ENCODE measurements at regions not wholly inside any gene's neighbourhood (a gene's known extent, or its start where the extent isn't known, plus 50 kb on each side); places are given as distances from the start of the nearest gene placed in this dataset.
"Not testable (repeated sequence)": the region's sequence is repeated elsewhere in the genome, so short reads cannot be mapped to it uniquely, and the experiment has no call there.

GRCh38 chr12:65741656-65742017 is 82.6 kb upstream of the HMGA2 start:
- no peak overlapping the region for H3K4me3 ChIP-seq (ENCODE audit: low read length)
- DNase-seq (ENCODE audit: low read depth, low spot score): no peak

GRCh38 chr12:65742018-65743010 is 82.0 kb upstream of the HMGA2 start:
- DNase-seq (ENCODE audit: low read depth, low spot score): no peak
- H3K4me3 ChIP-seq (ENCODE audit: low read length): no peak overlapping the region

- DNase-seq (ENCODE audit: low read depth, low spot score); H3K4me3 ChIP-seq (ENCODE audit: low read length): not testable (repeated sequence)
These were observed 79.9 kb upstream of the HMGA2 start for GRCh38 chr12:65744236-65744840.

- no peak overlapping the region for H3K4me3 ChIP-seq (ENCODE audit: low read length)
- DNase-seq (ENCODE audit: low read depth, low spot score): no peak
These were observed 76.9 kb upstream of the HMGA2 start for GRCh38 chr12:65747338-65747737.

GRCh38 chr12:65748332-65748731 is 76.0 kb upstream of the HMGA2 start:
- no peak for DNase-seq (ENCODE audit: low read depth, low spot score)
- no peak overlapping the region for H3K4me3 ChIP-seq (ENCODE audit: low read length)

- no peak overlapping the region for H3K4me3 ChIP-seq (ENCODE audit: low read length)
These were observed 70.0 kb upstream of the HMGA2 start for GRCh38 chr12:65754290-65754689.

GRCh38 chr12:65754744-65755595 is 69.3 kb upstream of the HMGA2 start:
- no peak for DNase-seq (ENCODE audit: low read depth, low spot score)
- no peak overlapping the region for H3K4me3 ChIP-seq (ENCODE audit: low read length)

More at GRCh38 chr12:65754290-65754689, 70.0 kb upstream of the HMGA2 start:
- DNase-seq (ENCODE audit: low read depth, low spot score): no peak

- H3K4me3 ChIP-seq (ENCODE audit: low read length): no peak overlapping the region
- DNase-seq (ENCODE audit: low read depth, low spot score): no peak
These were observed 68.7 kb upstream of the HMGA2 start for GRCh38 chr12:65755596-65755978.

GRCh38 chr12:65756267-65756666 is 68.0 kb upstream of the HMGA2 start:
- DNase-seq (ENCODE audit: low read depth, low spot score): no peak
- no peak overlapping the region for H3K4me3 ChIP-seq (ENCODE audit: low read length)

- no peak for DNase-seq (ENCODE audit: low read depth, low spot score)
- no peak overlapping the region for H3K4me3 ChIP-seq (ENCODE audit: low read length)
These were observed 67.2 kb upstream of the HMGA2 start for GRCh38 chr12:65756956-65757511.

GRCh38 chr12:65758401-65758800 is 65.9 kb upstream of the HMGA2 start:
- no peak overlapping the region for H3K4me3 ChIP-seq (ENCODE audit: low read length)
- DNase-seq (ENCODE audit: low read depth, low spot score): no peak

- DNase-seq (ENCODE audit: low read depth, low spot score): no peak
These were observed 64.5 kb upstream of the HMGA2 start for GRCh38 chr12:65759735-65760134.

GRCh38 chr12:65761301-65761700 is 63.0 kb upstream of the HMGA2 start:
- DNase-seq (ENCODE audit: low read depth, low spot score): no peak

More at GRCh38 chr12:65759735-65760134, 64.5 kb upstream of the HMGA2 start:
- no peak overlapping the region for H3K4me3 ChIP-seq (ENCODE audit: low read length)

GRCh38 chr12:65764325-65764724 is 60.0 kb upstream of the HMGA2 start:
- DNase-seq (ENCODE audit: low read depth, low spot score): no peak
- H3K4me3 ChIP-seq (ENCODE audit: low read length): no peak overlapping the region

More at GRCh38 chr12:65761301-65761700, 63.0 kb upstream of the HMGA2 start:
- H3K4me3 ChIP-seq (ENCODE audit: low read length): no peak overlapping the region

- no peak overlapping the region for H3K4me3 ChIP-seq (ENCODE audit: low read length)
- DNase-seq (ENCODE audit: low read depth, low spot score): no peak
These were observed 58.9 kb upstream of the HMGA2 start for GRCh38 chr12:65765436-65765813.

- no peak for DNase-seq (ENCODE audit: low read depth, low spot score)
- H3K4me3 ChIP-seq (ENCODE audit: low read length): no peak overlapping the region
These were observed 54.4 kb upstream of the HMGA2 start for GRCh38 chr12:65769880-65770279.

All from Jurkat, Clone E6-1 (cell line).